ENCODE measurements at regions not wholly inside any gene's neighbourhood (a gene's known extent, or its start where the extent isn't known, plus 50 kb on each side); places are given as distances from the start of the nearest gene placed in this dataset.

DNA sequence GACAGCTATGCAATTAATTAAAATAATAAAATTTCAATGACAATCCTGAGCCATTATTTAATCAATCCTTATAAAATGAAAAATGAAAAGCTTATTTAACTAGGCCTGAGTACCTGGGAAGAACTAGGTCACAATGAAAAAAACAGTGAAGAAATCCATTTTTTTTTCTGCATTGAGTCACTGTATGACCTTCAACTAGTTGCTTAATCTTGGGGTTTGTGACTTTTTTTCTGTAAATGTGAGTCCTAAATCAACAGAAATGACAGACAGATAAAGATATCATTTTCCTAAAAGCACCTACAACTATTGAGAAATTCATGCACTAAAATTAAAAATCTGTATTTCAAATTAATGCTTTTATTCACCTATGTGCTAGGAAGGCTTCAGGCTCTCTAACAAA is 96.8 kb downstream of the TMEM26 start:
- no peak for DNase-seq (ENCODE audit: low spot score)

- DNase-seq (ENCODE audit: low spot score) = no peak
Observed at GRCh38 chr10:61355211-61355610, 98.0 kb downstream of the TMEM26 start.

GRCh38 chr10:61354401-61354975 is 98.7 kb downstream of the TMEM26 start:
- DNase-seq (ENCODE audit: low spot score) = no peak

GRCh38 chr10:61350794-61351193 is 102.4 kb downstream of the TMEM26 start:
- no peak for DNase-seq (ENCODE audit: low spot score)

DNA sequence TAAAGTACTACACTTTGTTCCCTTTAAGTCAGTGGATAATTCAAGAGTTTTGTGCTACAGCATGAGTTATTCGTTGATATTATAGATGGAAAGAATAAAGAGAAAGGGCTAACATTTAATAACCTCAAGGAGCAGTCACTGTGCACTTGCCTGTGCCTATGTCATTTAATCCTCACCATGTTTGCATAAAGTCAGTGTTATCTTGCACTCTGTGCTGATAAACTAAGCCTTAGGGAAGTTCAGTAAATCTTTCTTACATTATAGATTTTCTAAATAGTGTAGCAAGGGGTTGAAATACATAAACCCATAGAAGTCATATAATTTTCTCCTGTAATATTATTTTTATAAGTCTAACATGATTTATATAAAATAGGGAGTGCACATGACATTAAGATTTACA is 103.1 kb downstream of the TMEM26 start:
- DNase-seq (ENCODE audit: low spot score) = no peak

DNA sequence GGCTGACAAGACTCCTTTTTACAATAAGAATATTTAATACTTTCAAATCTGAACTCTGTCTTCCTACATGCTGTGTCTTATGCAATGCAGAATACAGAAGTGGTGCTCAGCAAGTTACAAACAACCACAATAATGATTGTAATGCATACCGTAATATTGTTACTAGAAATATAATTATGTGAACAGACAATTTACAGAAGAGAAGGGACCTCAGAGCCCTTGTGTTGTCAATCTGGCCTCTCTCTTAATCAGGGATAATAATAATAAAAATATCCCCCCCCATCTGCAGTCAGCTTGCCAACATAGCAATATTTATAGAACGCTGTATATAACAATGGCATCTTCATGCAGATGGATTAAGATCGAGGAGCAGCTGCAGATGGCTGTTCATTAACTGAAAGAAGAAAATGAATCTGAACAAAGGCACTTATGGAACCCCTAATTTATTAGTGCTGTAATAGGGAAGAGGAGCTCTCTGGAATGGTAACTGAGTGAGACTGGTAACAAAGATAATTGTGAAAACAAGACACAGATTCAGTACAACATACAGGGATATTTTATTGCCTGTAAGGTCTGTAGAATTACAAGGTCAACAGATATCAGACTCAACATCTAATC is 106.3 kb downstream of the TMEM26 start:
- DNase-seq (ENCODE audit: low spot score) = no peak

- DNase-seq (ENCODE audit: low spot score) = no peak
Observed at GRCh38 chr10:61343796-61344195, 109.4 kb downstream of the TMEM26 start.

- no peak for DNase-seq (ENCODE audit: low spot score)
Observed at GRCh38 chr10:61342858-61343572, 110.2 kb downstream of the TMEM26 start.

- no peak for DNase-seq (ENCODE audit: low spot score)
Observed at GRCh38 chr10:61341008-61341407, 112.2 kb downstream of the TMEM26 start.

GRCh38 chr10:61338146-61338545 is 115.0 kb downstream of the TMEM26 start:
- no peak for DNase-seq (ENCODE audit: low spot score)

- no peak for DNase-seq (ENCODE audit: low spot score)
Observed at GRCh38 chr10:61337741-61338140, 115.4 kb downstream of the TMEM26 start.

- DNase-seq (ENCODE audit: low spot score) = no peak
Observed at GRCh38 chr10:61336831-61337230, 116.3 kb downstream of the TMEM26 start.

DNA sequence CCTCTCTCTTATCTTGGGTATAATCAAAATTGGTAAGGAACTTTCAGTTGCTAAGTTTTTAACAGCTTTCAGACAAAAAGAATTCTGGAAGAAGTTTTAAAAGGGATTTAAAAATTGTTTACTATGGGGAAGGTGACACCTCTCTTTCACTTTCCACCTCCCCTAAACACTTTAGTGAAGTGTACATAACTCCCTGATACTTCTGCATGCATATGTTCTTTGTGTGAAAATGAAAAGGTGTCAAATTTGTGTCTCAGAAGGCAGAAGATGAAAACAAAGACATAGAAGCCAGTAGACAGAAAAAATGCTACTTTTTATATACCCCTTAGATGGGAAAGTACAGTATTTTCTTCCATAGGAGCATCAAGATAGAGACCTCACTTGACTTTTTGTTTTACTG is 117.8 kb downstream of the TMEM26 start:
- no peak for DNase-seq (ENCODE audit: low spot score)

DNA sequence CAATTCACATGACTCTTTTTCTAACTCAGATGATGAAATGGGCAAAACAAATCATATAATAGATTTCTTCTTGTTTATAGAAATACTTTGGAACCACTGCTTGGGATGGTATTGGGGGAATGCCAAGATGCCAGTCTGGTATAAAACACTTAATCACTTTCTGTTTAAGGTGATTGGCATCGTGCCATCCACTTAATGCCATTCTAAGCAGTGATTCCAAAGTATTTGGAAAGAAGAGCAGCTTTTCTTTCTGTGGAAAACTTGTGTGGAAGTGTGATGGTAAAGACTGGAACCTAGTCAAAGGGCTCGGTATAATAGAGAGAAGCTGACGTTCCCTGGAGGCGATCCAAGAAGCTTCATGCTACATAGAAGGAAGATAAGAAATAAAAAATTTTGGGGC is 120.6 kb downstream of the TMEM26 start:
- DNase-seq (ENCODE audit: low spot score) = no peak

GRCh38 chr10:61330669-61331068 is 122.5 kb downstream of the TMEM26 start:
- no peak for DNase-seq (ENCODE audit: low spot score)

DNA sequence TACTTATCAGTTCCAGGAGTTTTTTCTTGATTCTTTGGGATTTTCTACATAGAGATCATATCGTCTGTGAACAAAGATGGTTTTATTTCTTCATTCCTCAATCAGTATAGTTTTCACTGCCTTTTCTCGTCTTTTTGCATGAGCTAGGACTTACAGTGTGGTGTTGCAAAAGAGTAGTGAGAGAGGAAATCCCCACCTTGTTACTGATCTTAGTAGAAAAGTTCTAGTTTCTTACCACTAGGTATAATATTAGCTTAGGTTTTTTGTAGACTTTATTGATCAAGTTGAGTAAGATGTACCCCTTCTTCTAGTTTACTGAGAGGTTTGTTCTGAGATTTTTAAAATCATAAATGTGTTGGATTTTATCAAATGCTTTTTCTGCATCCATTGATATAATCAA is 123.3 kb downstream of the TMEM26 start:
- no peak for DNase-seq (ENCODE audit: low spot score)

DNA sequence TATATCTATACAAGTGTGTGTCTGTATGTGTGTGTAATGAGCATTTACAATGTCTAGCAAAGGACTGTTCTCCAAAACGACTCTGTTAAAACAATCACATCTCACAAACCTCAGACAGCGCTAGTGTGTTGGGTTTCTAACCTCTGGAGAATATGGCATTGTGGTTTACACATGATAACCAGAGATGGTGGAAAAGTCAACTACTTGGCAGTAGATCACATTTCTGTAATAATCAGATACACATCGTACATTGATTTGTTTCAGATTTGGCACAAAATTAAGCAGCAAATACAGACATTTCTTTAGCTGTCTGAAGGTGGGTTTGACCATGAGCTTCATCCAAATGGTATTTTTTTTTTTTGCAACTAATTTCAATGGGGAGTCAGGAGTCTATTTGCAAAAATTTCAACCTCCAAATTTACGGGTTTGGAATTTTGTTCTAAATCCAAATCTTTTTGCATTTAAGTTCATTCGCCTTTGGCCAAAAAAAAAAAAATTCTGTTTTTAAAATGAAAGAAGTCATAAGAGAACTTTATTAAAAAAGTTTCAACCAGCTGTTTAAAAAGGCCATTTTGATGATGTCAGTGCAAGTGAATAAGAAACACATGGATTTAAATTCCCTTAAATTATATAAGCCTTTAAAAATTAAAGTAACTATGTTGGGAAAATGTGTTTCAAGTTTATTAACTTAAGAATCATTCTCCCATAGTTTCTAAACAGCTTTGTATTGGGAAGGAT is 127.8 kb downstream of the TMEM26 start:
- no peak for DNase-seq (ENCODE audit: low spot score)

GRCh38 chr10:61323726-61324125 is 129.5 kb downstream of the TMEM26 start:
- no peak for DNase-seq (ENCODE audit: low spot score)

GRCh38 chr10:61321041-61321857 is 131.9 kb downstream of the TMEM26 start:
- no peak for DNase-seq (ENCODE audit: low spot score)

DNA sequence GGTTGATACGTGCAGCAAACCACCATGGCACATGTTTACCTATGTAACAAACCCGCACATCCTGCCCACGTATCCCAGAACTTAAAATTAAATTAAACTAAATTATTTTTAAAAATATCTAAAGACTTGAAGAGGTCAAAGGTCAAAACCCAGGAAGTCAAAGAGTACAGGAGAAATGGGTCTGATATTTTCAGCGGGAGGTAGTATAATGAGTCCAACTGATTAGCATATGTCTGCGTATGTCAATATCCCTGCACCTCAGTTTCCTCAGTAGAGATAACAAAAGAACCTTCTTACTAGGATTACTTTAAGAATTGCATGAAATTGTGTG is 133.0 kb downstream of the TMEM26 start:
- DNase-seq (ENCODE audit: low spot score) = no peak

DNA sequence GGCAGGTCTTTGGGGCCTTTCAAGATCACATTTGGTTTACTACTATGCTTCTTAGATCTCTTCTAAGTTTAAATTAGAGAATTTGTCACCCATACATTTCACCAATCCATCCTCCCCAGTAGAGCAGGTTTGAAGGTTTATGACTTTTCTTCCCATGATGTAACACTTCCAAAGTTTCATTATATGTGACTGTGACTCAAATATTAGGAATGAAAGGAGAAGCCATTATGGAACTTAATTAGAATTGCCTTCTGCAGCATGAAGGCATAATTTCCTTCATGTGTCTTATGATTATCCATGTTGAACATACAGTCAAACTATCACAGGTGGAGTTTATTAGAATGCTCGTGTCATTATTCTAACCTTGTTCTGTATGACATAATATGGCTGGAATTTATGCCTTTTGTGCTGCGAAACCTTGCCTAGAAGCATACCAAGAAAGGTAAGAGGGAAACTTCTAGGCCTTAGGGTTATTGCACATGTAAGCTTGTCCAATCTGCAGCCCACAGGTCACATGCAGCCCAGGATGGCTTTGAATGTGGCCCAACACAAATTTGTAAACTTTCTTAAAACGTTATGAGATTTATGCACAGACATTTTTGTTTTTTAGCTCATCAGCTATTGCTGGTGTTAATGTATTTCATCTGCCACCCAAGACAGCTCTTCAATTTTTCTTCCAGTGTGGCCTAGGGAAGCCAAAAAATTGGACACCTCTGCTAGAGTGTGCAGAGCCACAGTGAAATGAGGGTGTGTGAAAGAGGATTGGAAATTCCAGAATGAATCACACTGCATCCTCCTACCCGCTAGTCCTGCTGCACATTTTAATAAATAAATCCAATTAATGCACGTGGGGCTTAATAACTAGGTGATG is 133.6 kb downstream of the TMEM26 start:
- DNase-seq (ENCODE audit: low spot score) = no peak
